ENCODE measurements at regions not wholly inside any gene's neighbourhood (a gene's known extent, or its start where the extent isn't known, plus 50 kb on each side); places are given as distances from the start of the nearest gene placed in this dataset.

- TF ChIP-seq, protein P1, sequence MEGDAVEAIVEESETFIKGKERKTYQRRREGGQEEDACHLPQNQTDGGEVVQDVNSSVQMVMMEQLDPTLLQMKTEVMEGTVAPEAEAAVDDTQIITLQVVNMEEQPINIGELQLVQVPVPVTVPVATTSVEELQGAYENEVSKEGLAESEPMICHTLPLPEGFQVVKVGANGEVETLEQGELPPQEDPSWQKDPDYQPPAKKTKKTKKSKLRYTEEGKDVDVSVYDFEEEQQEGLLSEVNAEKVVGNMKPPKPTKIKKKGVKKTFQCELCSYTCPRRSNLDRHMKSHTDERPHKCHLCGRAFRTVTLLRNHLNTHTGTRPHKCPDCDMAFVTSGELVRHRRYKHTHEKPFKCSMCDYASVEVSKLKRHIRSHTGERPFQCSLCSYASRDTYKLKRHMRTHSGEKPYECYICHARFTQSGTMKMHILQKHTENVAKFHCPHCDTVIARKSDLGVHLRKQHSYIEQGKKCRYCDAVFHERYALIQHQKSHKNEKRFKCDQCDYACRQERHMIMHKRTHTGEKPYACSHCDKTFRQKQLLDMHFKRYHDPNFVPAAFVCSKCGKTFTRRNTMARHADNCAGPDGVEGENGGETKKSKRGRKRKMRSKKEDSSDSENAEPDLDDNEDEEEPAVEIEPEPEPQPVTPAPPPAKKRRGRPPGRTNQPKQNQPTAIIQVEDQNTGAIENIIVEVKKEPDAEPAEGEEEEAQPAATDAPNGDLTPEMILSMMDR (IDR thresholded peaks at IDR 0.05; ENCODE audit: insufficient read depth, low read depth, low read length) = no peak
- TF ChIP-seq EZH2 (IDR thresholded peaks at IDR 0.05; ENCODE audit: insufficient read depth, low read length) = no peak
Measured at GRCh38 chr11:134644476-134645456, 232.7 kb upstream of the B3GAT1 start.

All from astrocyte (in vitro differentiated cells and primary cell).